Panc1 (cell line): ENCODE measurements at regions not wholly inside any gene's neighbourhood (a gene's known extent, or its start where the extent isn't known, plus 50 kb on each side); places are given as distances from the start of the nearest gene placed in this dataset.
"Not testable (repeated sequence)": the region's sequence is repeated elsewhere in the genome, so short reads cannot be mapped to it uniquely, and the experiment has no call there.

Experiments
- ATAC-seq: fragments of 200-7000 bp; cut with Tn5 transposase; 2 replicates; pipeline ENCODE4 v1.9.1; 2020; ENCODE audit warnings: mild to moderate bottlenecking, moderate library complexity
- BruUV-seq: library from RNA; stranded (reverse); fragments of 400-500 nt; replicated peaks from 2 replicates; lab custom pipeline; 2021; lab: Mats Ljungman, UMichigan
- CTCF ChIA-PET: fragments of 300-600 bp; sonication (Branson Sonifier 250); formaldehyde crosslinking; loops from one replicate; lab custom pipeline; 2022; ENCODE audit warnings: antibody characterized with exemption; lab: Charles Lee
- POLR2A ChIA-PET: fragments of 300-600 bp; sonication (Branson Sonifier 250); formaldehyde crosslinking; loops from one replicate; lab custom pipeline; 2022; ENCODE audit warnings: antibody characterized with exemption; lab: Charles Lee
- DNase-seq: peaks from one replicate; pipeline ENCODE4 v3.0.0-alpha.2; 2010; ENCODE audit warnings: low read depth, low spot score
- H3K27ac ChIP-seq: 2 replicates; pipeline ENCODE4 v1.5.1; 2011; ENCODE audit warnings: mild to moderate bottlenecking, low read length, inconsistent platforms
- H3K27me3 ChIP-seq: fragments of 200-500 bp; sonication (Bioruptor generic); 2 replicates; pipeline ENCODE4 v1.6.0; 2014; ENCODE audit warnings: low read length, inconsistent platforms; ENCODE audit not compliant: control insufficient read depth, insufficient read depth
- H3K36me3 ChIP-seq: fragments of 200-500 bp; sonication (Bioruptor generic); 2 replicates; pipeline ENCODE4 v1.5.1; 2014; ENCODE audit warnings: inconsistent platforms, mild to moderate bottlenecking, low read length, moderate library complexity; ENCODE audit not compliant: control insufficient read depth, insufficient read depth
- H3K4me1 ChIP-seq: 2 replicates; pipeline ENCODE4 v1.5.1; 2011; ENCODE audit warnings: inconsistent platforms, mild to moderate bottlenecking, low read length, moderate library complexity; ENCODE audit not compliant: control insufficient read depth, insufficient read depth
- H3K4me3 ChIP-seq, 2 experiments: 2 replicates each; pipeline ENCODE4 v1.5.1; 2011 to 2012; ENCODE audit warnings: low read depth in 2 of 2, low read length in 2 of 2, mild to moderate bottlenecking in 2 of 2, inconsistent platforms in 1 of 2, moderate library complexity in 1 of 2
- H3K9me3 ChIP-seq: fragments of 200-500 bp; sonication (Bioruptor generic); 2 replicates; pipeline ENCODE4 v1.5.1; 2014; ENCODE audit warnings: low read depth, mild to moderate bottlenecking, inconsistent platforms, low read length, moderate library complexity; ENCODE audit not compliant: control insufficient read depth, insufficient read depth
- CTCF ChIP-seq: fragments of 450-650 bp; IDR thresholded peaks from 2 replicates; pipeline ENCODE4 v1.5.1; 2017; ENCODE audit warnings: mild to moderate bottlenecking
- POLR2AphosphoS5 ChIP-seq: IDR thresholded peaks from 2 replicates; pipeline ENCODE4 v1.6.1; 2012; ENCODE audit warnings: mild to moderate bottlenecking, low read depth, low read length, moderate library complexity
- REST ChIP-seq, 2 experiments: IDR thresholded peaks; 2 replicates each; pipeline ENCODE4 v1.6.1; 2011 to 2012; ENCODE audit warnings: low read depth in 2 of 2, control low read depth in 1 of 2, low read length in 1 of 2, mild to moderate bottlenecking in 1 of 2, moderate library complexity in 1 of 2; ENCODE audit not compliant: insufficient read depth in 1 of 2
- SIN3A ChIP-seq: IDR thresholded peaks from 2 replicates; pipeline ENCODE4 v1.6.1; 2012; ENCODE audit warnings: low read depth, mild to moderate bottlenecking, low read length, moderate library complexity, borderline replicate concordance; ENCODE audit not compliant: insufficient read depth
- TCF7L2 ChIP-seq: IDR thresholded peaks from 2 replicates; pipeline ENCODE4 v1.6.1; 2011; ENCODE audit warnings: mild to moderate bottlenecking, low read depth, low read length, inconsistent platforms
- in situ Hi-C: cut with HindIII; loops from 2 replicates; pipeline ENCODE4 v1.10.0; 2016; ENCODE audit warnings: low sequenced_read_pairs, low pct_unique_long_range_greater_than_20kb
- intact Hi-C: fragments of 100-400 bp; cut with micrococcal nuclease; formaldehyde crosslinking; loops from one replicate; pipeline ENCODE4 v1.10.0; 2022; ENCODE audit not compliant: unreplicated experiment

GRCh38 chr14:105980224-105980623 is 453.8 kb downstream of the TMEM121 start:
- Histone ChIP-seq H3K9me3 (no peaks in the 10 kb centered on the region), H3K4me1 (no peaks in the 10 kb centered on the region), H3K36me3 (no peaks in the 10 kb centered on the region), H3K4me3 (no peak overlapping the region), H3K27ac (no peak overlapping the region), H3K27me3 (no peaks in the 10 kb centered on the region)
- no peak for ATAC-seq
- no TSS peak for BruUV-seq
- CTCF ChIA-PET = no interaction called here
- in situ Hi-C loops = no loop called here
- no peak for DNase-seq
- no peak for TF ChIP-seq REST (IDR thresholded peaks at IDR 0.05; ENCODE audit: insufficient read depth in 1 of 2, low read depth in 2 of 2, low read length in 1 of 2)
- no peak for TF ChIP-seq SIN3A
- TF ChIP-seq TCF7L2 = no peak
- no peak for TF ChIP-seq CTCF
- no peak for TF ChIP-seq POLR2AphosphoS5
- intact Hi-C loops = no loop called here
- POLR2A ChIA-PET = no interaction called here

- in situ Hi-C loops, H3K4me3 ChIP-seq, H3K27ac ChIP-seq, BruUV-seq, CTCF ChIA-PET, H3K36me3 ChIP-seq, H3K9me3 ChIP-seq, H3K4me1 ChIP-seq, POLR2A ChIA-PET, ATAC-seq, DNase-seq, H3K27me3 ChIP-seq, intact Hi-C loops: not testable (repeated sequence)
Observed at GRCh38 chr14:105981517-105982302, 455.3 kb downstream of the TMEM121 start.

GRCh38 chr14:105982664-105983063 is 456.3 kb downstream of the TMEM121 start:
- Histone ChIP-seq H3K27ac (no peak overlapping the region), H3K4me1 (no peaks in the 10 kb centered on the region), H3K4me3 (no peak overlapping the region), H3K27me3 (no peaks in the 10 kb centered on the region), H3K9me3 (no peaks in the 10 kb centered on the region), H3K36me3 (no peaks in the 10 kb centered on the region)
- intact Hi-C loops = no loop called here
- POLR2A ChIA-PET = no interaction called here
- no TSS peak for BruUV-seq
- in situ Hi-C loops = no loop called here
- no peak for ATAC-seq
- TF ChIP-seq SIN3A (no peak), TCF7L2 (no peak), REST (IDR thresholded peaks at IDR 0.05; ENCODE audit: insufficient read depth in 1 of 2, low read depth in 2 of 2, low read length in 1 of 2) (no peak), POLR2AphosphoS5 (no peak), CTCF (no peak)
- CTCF ChIA-PET = no interaction called here
- no peak for DNase-seq
